ENCODE measurements at regions not wholly inside any gene's neighbourhood (a gene's known extent, or its start where the extent isn't known, plus 50 kb on each side); places are given as distances from the start of the nearest gene placed in this dataset.

GRCh38 chr9:109556061-109556460, 58.0 kb upstream of the PTPN3 start:
- no peak for TF ChIP-seq CTCF (IDR thresholded peaks at IDR 0.05 in 4 of 5, conservative IDR thresholded peaks at IDR 0.05 in 1 of 5)
- no peak for TF ChIP-seq POLR2A (IDR thresholded peaks at IDR 0.05)

Measured in gastrocnemius medialis (tissue), 4 donors.